Peyer's patch (tissue), 4 donors: ENCODE measurements at regions not wholly inside any gene's neighbourhood (a gene's known extent, or its start where the extent isn't known, plus 50 kb on each side); places are given as distances from the start of the nearest gene placed in this dataset.
"Not testable (repeated sequence)": the region's sequence is repeated elsewhere in the genome, so short reads cannot be mapped to it uniquely, and the experiment has no call there.

Experiments used
- CTCF ChIP-seq, 6 experiments: fragments of 450-650 bp in 4 of 6; fragments of 200-600 bp in 2 of 6; sonication (generic) in 1 of 6; IDR thresholded peaks; one replicate each; pipeline ENCODE4 v1.5.1; 2017 to 2019; ENCODE audit warnings: antibody characterized with exemption in 6 of 6, mild to moderate bottlenecking in 3 of 6, moderate library complexity in 1 of 6
- POLR2A ChIP-seq, 2 donors: fragments of 450-650 bp; IDR thresholded peaks; one replicate each; pipeline ENCODE4 v1.5.1; 2017; ENCODE audit warnings: antibody characterized with exemption in 2 of 2, mild to moderate bottlenecking in 2 of 2, moderate library complexity in 2 of 2

DNA sequence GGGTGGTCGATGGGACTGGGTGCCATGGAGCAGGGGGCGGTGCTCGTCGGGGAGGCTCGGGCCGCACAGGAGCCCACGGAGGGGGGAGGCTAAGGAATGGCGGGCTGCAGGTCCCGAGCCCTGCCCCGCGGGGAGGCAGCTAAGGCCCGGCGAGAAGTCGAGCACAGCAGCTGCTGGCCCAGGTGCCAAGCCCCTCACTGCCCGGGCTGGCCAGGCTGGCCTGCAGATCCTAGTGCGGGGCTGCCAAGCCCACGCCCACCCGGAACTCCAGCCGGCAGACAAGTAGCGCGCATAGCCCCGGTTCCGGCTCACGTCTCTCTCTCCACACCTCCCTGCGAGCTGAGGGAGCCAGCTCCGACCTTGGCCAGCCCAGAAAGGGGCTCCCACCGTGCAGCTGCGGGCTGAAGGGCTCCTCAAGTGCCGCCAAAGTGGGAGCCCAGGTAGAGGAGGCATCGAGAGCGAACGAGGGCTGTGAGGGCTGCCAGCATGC, 163.4 kb upstream of the OSBPL11 start:
- not testable (repeated sequence) for TF ChIP-seq CTCF, POLR2A (IDR thresholded peaks at IDR 0.05)
